Stimulated activated CD8-positive, alpha-beta memory T cell treated with anti-CD3 and anti-CD28 coated beads, Interleukin-4, amount 100 ng/mL, for 24 hours (primary cell): ENCODE measurements at regions not wholly inside any gene's neighbourhood (a gene's known extent, or its start where the extent isn't known, plus 50 kb on each side); places are given as distances from the start of the nearest gene placed in this dataset.

Experiments used
- DNase-seq: peaks from one replicate; pipeline ENCODE4 v3.0.0-alpha.2; 2020; ENCODE audit warnings: low read depth

GRCh38 chr2:47265158-47265557, 88.8 kb upstream of the CALM2 start:
- no peak for DNase-seq

GRCh38 chr2:47264686-47265085, 88.4 kb upstream of the CALM2 start:
- no peak for DNase-seq

GRCh38 chr2:47264143-47264542, 87.8 kb upstream of the CALM2 start:
- no peak for DNase-seq

GRCh38 chr2:47262657-47263056, 86.3 kb upstream of the CALM2 start:
- no peak for DNase-seq

- DNase-seq = no peak
These were observed 84.7 kb upstream of the CALM2 start for GRCh38 chr2:47260971-47261370.

GRCh38 chr2:47259829-47260228, 83.5 kb upstream of the CALM2 start:
- DNase-seq = no peak

GRCh38 chr2:47257946-47258348, 81.6 kb upstream of the CALM2 start:
- no peak for DNase-seq

GRCh38 chr2:47256416-47257087, 80.2 kb upstream of the CALM2 start:
- DNase-seq = no peak

GRCh38 chr2:47255794-47256193, 79.5 kb upstream of the CALM2 start:
- DNase-seq = no peak

- no peak for DNase-seq
These were observed 78.2 kb upstream of the CALM2 start for GRCh38 chr2:47254464-47254863.

- no peak for DNase-seq
These were observed 77.1 kb upstream of the CALM2 start for GRCh38 chr2:47253447-47253846.

- DNase-seq = no peak
These were observed 75.0 kb upstream of the CALM2 start for GRCh38 chr2:47251404-47251675.

- DNase-seq = no peak
These were observed 74.5 kb upstream of the CALM2 start for GRCh38 chr2:47250586-47251403.

- no peak for DNase-seq
These were observed 73.6 kb upstream of the CALM2 start for GRCh38 chr2:47249931-47250330.

- no peak for DNase-seq
These were observed 73.0 kb upstream of the CALM2 start for GRCh38 chr2:47249157-47249900.

GRCh38 chr2:47243596-47244323, 67.4 kb upstream of the CALM2 start:
- no peak for DNase-seq

GRCh38 chr2:47241715-47242114, 65.4 kb upstream of the CALM2 start:
- DNase-seq = no peak

GRCh38 chr2:47239119-47239969, 63.0 kb upstream of the CALM2 start:
- no peak for DNase-seq

- no peak for DNase-seq
These were observed 62.3 kb upstream of the CALM2 start for GRCh38 chr2:47238638-47239037.

GRCh38 chr2:47237375-47238334, 61.3 kb upstream of the CALM2 start:
- DNase-seq = no peak
